Skeletal muscle cell (primary cell): ENCODE measurements at regions not wholly inside any gene's neighbourhood (a gene's known extent, or its start where the extent isn't known, plus 50 kb on each side); places are given as distances from the start of the nearest gene placed in this dataset.

Source experiments
- DNase-seq: peaks from one replicate; pipeline ENCODE4 v3.0.0-alpha.2; 2010; ENCODE audit warnings: low read depth
- H3K4me3 ChIP-seq: 2 replicates; pipeline ENCODE4 v1.5.1; 2011; ENCODE audit warnings: low read depth, mild to moderate bottlenecking, control low read depth, low read length, moderate library complexity

GRCh38 chr20:2231701-2232100 is 64.1 kb upstream of the TGM3 start:
- no peak overlapping the region for H3K4me3 ChIP-seq
- no peak for DNase-seq

- H3K4me3 ChIP-seq: no peak overlapping the region
- no peak for DNase-seq
Measured at GRCh38 chr20:2234598-2235191, 61.1 kb upstream of the TGM3 start.

- no peak overlapping the region for H3K4me3 ChIP-seq
- no peak for DNase-seq
Measured at GRCh38 chr20:2236256-2236655, 59.5 kb upstream of the TGM3 start.

- peak; percentile 99 for DNase-seq
- no peak overlapping the region for H3K4me3 ChIP-seq
Measured at GRCh38 chr20:2237059-2237458, 58.7 kb upstream of the TGM3 start.

GRCh38 chr20:2238601-2239000 is 57.2 kb upstream of the TGM3 start:
- no peak for DNase-seq

GRCh38 chr20:2240835-2241234 is 55.0 kb upstream of the TGM3 start:
- no peak for DNase-seq
- H3K4me3 ChIP-seq: no peak overlapping the region

More at GRCh38 chr20:2238601-2239000, 57.2 kb upstream of the TGM3 start:
- H3K4me3 ChIP-seq: no peak overlapping the region

- no peak overlapping the region for H3K4me3 ChIP-seq
- DNase-seq: no peak
Measured at GRCh38 chr20:2242678-2243077, 53.1 kb upstream of the TGM3 start.

GRCh38 chr20:2244523-2244922 is 51.3 kb upstream of the TGM3 start:
- no peak overlapping the region for H3K4me3 ChIP-seq
- DNase-seq: no peak

- H3K4me3 ChIP-seq: no peak overlapping the region
- no peak for DNase-seq
Measured at GRCh38 chr20:2244993-2245392, 50.8 kb upstream of the TGM3 start.

- no peak overlapping the region for H3K4me3 ChIP-seq
- DNase-seq: no peak
Measured at GRCh38 chr20:2245637-2246036, 50.2 kb upstream of the TGM3 start.
